GM12872 (cell line): ENCODE measurements at regions not wholly inside any gene's neighbourhood (a gene's known extent, or its start where the extent isn't known, plus 50 kb on each side); places are given as distances from the start of the nearest gene placed in this dataset.

Experiments used
- TF ChIP-seq, protein P1 (sequence below): IDR thresholded peaks from 3 replicates; pipeline ENCODE4 v1.5.1; 2011; ENCODE audit warnings: low read depth, mild to moderate bottlenecking, low read length, moderate library complexity; ENCODE audit not compliant: insufficient read depth

GRCh38 chr10:63757067-63757466, 235.9 kb downstream of the REEP3 start:
- TF ChIP-seq, protein P1, sequence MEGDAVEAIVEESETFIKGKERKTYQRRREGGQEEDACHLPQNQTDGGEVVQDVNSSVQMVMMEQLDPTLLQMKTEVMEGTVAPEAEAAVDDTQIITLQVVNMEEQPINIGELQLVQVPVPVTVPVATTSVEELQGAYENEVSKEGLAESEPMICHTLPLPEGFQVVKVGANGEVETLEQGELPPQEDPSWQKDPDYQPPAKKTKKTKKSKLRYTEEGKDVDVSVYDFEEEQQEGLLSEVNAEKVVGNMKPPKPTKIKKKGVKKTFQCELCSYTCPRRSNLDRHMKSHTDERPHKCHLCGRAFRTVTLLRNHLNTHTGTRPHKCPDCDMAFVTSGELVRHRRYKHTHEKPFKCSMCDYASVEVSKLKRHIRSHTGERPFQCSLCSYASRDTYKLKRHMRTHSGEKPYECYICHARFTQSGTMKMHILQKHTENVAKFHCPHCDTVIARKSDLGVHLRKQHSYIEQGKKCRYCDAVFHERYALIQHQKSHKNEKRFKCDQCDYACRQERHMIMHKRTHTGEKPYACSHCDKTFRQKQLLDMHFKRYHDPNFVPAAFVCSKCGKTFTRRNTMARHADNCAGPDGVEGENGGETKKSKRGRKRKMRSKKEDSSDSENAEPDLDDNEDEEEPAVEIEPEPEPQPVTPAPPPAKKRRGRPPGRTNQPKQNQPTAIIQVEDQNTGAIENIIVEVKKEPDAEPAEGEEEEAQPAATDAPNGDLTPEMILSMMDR = no peak

DNA sequence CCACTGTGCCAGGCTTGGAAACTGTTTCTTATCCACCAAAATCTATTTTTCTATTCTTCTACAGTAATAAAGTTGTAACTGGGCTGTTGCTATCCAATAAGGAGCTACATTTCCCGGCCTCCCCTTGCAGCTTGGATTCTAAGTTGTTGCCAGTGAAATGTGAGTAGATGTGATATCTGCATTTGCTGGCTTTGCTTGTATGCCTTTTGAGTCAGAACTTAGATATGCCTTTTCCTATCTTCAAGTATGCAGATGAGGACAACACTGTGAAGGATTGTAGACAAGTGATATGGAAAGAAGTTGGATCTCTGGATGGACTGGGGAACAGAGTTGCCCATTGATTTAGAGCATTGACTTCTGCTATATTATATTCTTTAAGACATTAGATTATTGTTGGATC, 236.9 kb downstream of the REEP3 start:
- TF ChIP-seq, protein P1 = no peak

- TF ChIP-seq, protein P1 = no peak
These were observed 238.1 kb downstream of the REEP3 start for GRCh38 chr10:63759335-63759734.

DNA sequence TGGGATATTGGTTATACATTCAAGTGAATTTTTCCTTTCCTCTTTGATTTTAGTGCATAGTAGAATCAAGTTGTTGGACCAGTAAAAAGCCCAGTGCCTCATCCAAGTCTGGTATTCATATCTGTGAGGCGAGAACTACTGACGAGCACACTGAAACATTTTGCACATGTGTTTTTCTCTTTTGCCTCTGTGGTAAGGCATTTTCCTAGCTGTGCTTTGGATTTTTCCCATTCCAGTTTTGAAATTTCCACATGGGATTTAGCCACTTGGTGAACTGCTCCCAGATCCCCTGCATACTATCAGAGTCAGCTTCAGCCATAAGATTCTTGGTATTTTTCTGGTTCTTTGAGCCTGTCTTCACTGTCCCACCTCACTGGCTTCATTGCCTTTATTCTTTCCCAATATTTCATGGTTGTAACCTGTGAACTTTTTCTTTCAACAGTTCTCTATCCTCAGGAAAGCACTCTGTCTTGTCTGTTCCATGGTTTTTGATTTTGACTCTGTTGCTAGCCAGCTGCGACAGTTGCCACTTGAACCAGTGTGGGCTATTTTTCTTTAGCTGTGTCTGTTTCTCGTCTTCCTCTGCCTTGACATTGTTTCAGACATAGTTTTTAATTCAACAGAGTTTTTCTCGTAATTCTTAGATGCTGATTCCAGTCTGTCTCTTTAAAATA, 239.0 kb downstream of the REEP3 start:
- TF ChIP-seq, protein P1 = no peak

DNA sequence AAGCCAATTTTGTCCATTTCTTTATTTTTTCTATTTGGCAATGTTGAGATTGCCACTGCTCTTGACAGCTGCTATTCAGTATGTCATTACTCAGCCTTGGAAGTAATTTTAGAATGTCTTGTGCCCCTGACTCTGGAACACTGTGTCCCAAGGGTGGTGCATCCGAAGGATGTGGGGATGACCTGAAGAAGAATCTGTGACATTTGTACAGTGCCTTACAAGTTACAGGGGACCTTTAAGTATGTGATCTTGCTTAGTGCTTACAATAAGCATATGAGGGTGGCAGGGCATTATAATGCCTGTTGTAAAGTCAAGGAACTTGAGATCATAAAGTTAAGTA, 239.5 kb downstream of the REEP3 start:
- TF ChIP-seq, protein P1 = no peak

- TF ChIP-seq, protein P1 = no peak
These were observed 240.0 kb downstream of the REEP3 start for GRCh38 chr10:63761243-63761642.

DNA sequence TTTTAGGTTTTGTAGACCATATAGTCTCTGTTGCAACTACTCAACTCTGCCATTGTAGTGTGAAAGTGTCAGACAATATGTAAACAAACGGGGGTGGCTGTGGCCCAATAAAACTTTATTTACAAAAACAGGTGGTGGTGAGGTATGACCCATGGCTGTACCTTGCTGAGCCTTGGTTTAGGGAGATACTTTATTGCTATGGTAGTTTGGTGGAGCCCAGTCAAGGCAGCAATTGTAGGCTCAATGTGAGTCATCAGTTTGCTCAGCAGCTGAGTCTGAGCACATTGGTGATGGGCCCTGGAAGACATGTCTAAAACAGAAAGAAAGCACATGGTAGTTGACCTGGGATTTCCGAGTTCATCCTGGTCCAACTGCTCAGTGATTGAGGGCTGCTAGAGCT, 242.5 kb downstream of the REEP3 start:
- TF ChIP-seq, protein P1 = no peak

GRCh38 chr10:63765126-63765525, 243.9 kb downstream of the REEP3 start:
- TF ChIP-seq, protein P1 = no peak
